Suprapubic skin (tissue), 4 donors: ENCODE measurements at regions not wholly inside any gene's neighbourhood (a gene's known extent, or its start where the extent isn't known, plus 50 kb on each side); places are given as distances from the start of the nearest gene placed in this dataset.

ENCODE experiments used
- DNase-seq, 2 donors: peaks; one replicate each; pipeline ENCODE4 v3.0.0-alpha.2; 2019; ENCODE audit warnings: low spot score in 2 of 2
- H3K27ac ChIP-seq: fragments of 200-600 bp; sonication (generic); one replicate; pipeline ENCODE4 v1.5.1; 2019
- H3K27me3 ChIP-seq: fragments of 200-600 bp; sonication (generic); one replicate; pipeline ENCODE4 v1.5.1; 2019
- H3K36me3 ChIP-seq: fragments of 200-600 bp; sonication (generic); one replicate; pipeline ENCODE4 v1.5.1; 2019
- H3K4me1 ChIP-seq: fragments of 200-600 bp; sonication (generic); one replicate; pipeline ENCODE4 v1.5.1; 2019
- H3K4me3 ChIP-seq: fragments of 200-600 bp; sonication (generic); one replicate; pipeline ENCODE4 v1.5.1; 2019; ENCODE audit warnings: mild to moderate bottlenecking
- H3K9me3 ChIP-seq: fragments of 200-600 bp; sonication (generic); one replicate; pipeline ENCODE4 v1.5.1; 2019
- CTCF ChIP-seq, 2 donors: fragments of 200-600 bp in 1 of 2; fragments of 450-650 bp in 1 of 2; sonication (generic) in 1 of 2; IDR thresholded peaks; one replicate each; pipeline ENCODE4 v1.5.1; 2016 to 2019; ENCODE audit warnings: antibody characterized with exemption in 2 of 2, mild to moderate bottlenecking in 1 of 2, moderate library complexity in 1 of 2
- EP300 ChIP-seq: sonication (generic); formaldehyde crosslinking; IDR thresholded peaks from one replicate; pipeline ENCODE4 v1.6.1; 2017; ENCODE audit warnings: antibody characterized with exemption
- POLR2A ChIP-seq, 2 donors: fragments of 450-650 bp; IDR thresholded peaks; one replicate each; pipeline ENCODE4 v1.6.1; 2017; ENCODE audit warnings: antibody characterized with exemption in 2 of 2, mild to moderate bottlenecking in 2 of 2, moderate library complexity in 2 of 2
- POLR2AphosphoS5 ChIP-seq, 3 donors: sonication (generic); formaldehyde crosslinking; IDR thresholded peaks; one replicate each; pipeline ENCODE4 v1.6.1; 2017; ENCODE audit warnings: antibody characterized with exemption in 3 of 3
- WGBS: methylation state at CpG from one replicate; pipeline ENCODE4 v1.1.5; 2018; 5-methylcytosine and 5-hydroxymethylcytosine counted together

- 88% methylated on average over 1 of the region's 1 CpG for WGBS
- no peak overlapping the region for H3K27ac ChIP-seq
- H3K27me3 ChIP-seq: no peaks in the 10 kb centered on the region
- H3K4me3 ChIP-seq: no peak overlapping the region
- peaks cover 2% of the 10 kb centered on the region for H3K4me1 ChIP-seq
- no peak for TF ChIP-seq POLR2AphosphoS5 (IDR thresholded peaks at IDR 0.05)
- TF ChIP-seq POLR2A (IDR thresholded peaks at IDR 0.05): no peak
- TF ChIP-seq CTCF (IDR thresholded peaks at IDR 0.05): no peak
- TF ChIP-seq EP300: no peak
- H3K36me3 ChIP-seq: no peaks in the 10 kb centered on the region
- H3K9me3 ChIP-seq: no peaks in the 10 kb centered on the region
- no peak for DNase-seq
These were observed 357.3 kb downstream of the KLF5 start for GRCh38 chr13:73416093-73416492.

- Histone ChIP-seq H3K9me3 (no peaks in the 10 kb centered on the region), H3K27ac (no peak overlapping the region), H3K27me3 (no peaks in the 10 kb centered on the region), H3K4me1 (no peaks in the 10 kb centered on the region), H3K36me3 (no peaks in the 10 kb centered on the region), H3K4me3 (no peak overlapping the region)
- WGBS: 90% methylated on average over 6 of the region's 6 CpGs
- TF ChIP-seq POLR2A (IDR thresholded peaks at IDR 0.05) (no peak), POLR2AphosphoS5 (IDR thresholded peaks at IDR 0.05) (no peak), CTCF (IDR thresholded peaks at IDR 0.05) (no peak), EP300 (no peak)
- DNase-seq: no peak
These were observed 354.9 kb downstream of the KLF5 start for GRCh38 chr13:73413656-73414055.

GRCh38 chr13:73412933-73413332 is 354.1 kb downstream of the KLF5 start:
- DNase-seq: no peak
- Histone ChIP-seq H3K36me3 (no peaks in the 10 kb centered on the region), H3K27me3 (no peaks in the 10 kb centered on the region), H3K9me3 (no peaks in the 10 kb centered on the region), H3K4me3 (no peak overlapping the region), H3K4me1 (no peaks in the 10 kb centered on the region), H3K27ac (no peak overlapping the region)
- TF ChIP-seq POLR2A (IDR thresholded peaks at IDR 0.05): no peak
- no peak for TF ChIP-seq CTCF (IDR thresholded peaks at IDR 0.05)
- TF ChIP-seq POLR2AphosphoS5 (IDR thresholded peaks at IDR 0.05): no peak
- no peak for TF ChIP-seq EP300
- WGBS: 94% methylated on average over 1 of the region's 1 CpG

- TF ChIP-seq CTCF (IDR thresholded peaks at IDR 0.05) (no peak), POLR2A (IDR thresholded peaks at IDR 0.05) (no peak), EP300 (no peak), POLR2AphosphoS5 (IDR thresholded peaks at IDR 0.05) (no peak)
- no peak for DNase-seq
- Histone ChIP-seq H3K27me3 (no peaks in the 10 kb centered on the region), H3K36me3 (no peaks in the 10 kb centered on the region), H3K9me3 (no peaks in the 10 kb centered on the region), H3K4me1 (no peaks in the 10 kb centered on the region), H3K4me3 (no peak overlapping the region), H3K27ac (no peak overlapping the region)
- 80% methylated on average over 7 of the region's 7 CpGs for WGBS
These were observed 352.4 kb downstream of the KLF5 start for GRCh38 chr13:73411067-73411809.

GRCh38 chr13:73406454-73406853 is 347.6 kb downstream of the KLF5 start:
- Histone ChIP-seq H3K4me1 (no peaks in the 10 kb centered on the region), H3K9me3 (no peaks in the 10 kb centered on the region), H3K36me3 (no peaks in the 10 kb centered on the region), H3K4me3 (no peak overlapping the region), H3K27me3 (no peaks in the 10 kb centered on the region), H3K27ac (no peak overlapping the region)
- TF ChIP-seq POLR2AphosphoS5 (IDR thresholded peaks at IDR 0.05) (no peak), POLR2A (IDR thresholded peaks at IDR 0.05) (no peak), EP300 (no peak), CTCF (IDR thresholded peaks at IDR 0.05) (no peak)
- no peak for DNase-seq
- WGBS: 75% methylated on average over 1 of the region's 1 CpG
